SK-MEL-5 (cell line): ENCODE measurements at regions not wholly inside any gene's neighbourhood (a gene's known extent, or its start where the extent isn't known, plus 50 kb on each side); places are given as distances from the start of the nearest gene placed in this dataset.
"Not testable (repeated sequence)": the region's sequence is repeated elsewhere in the genome, so short reads cannot be mapped to it uniquely, and the experiment has no call there.

Experiments
- DNase-seq: peaks from one replicate; pipeline ENCODE4 v3.0.0-alpha.2; 2016; ENCODE audit warnings: low read depth, low spot score
- in situ Hi-C: cut with HindIII; loops from 2 replicates; pipeline ENCODE4 v1.10.0; 2016; ENCODE audit warnings: low sequenced_read_pairs, high pct_unique_total_duplicates, low pct_unique_long_range_greater_than_20kb

DNA sequence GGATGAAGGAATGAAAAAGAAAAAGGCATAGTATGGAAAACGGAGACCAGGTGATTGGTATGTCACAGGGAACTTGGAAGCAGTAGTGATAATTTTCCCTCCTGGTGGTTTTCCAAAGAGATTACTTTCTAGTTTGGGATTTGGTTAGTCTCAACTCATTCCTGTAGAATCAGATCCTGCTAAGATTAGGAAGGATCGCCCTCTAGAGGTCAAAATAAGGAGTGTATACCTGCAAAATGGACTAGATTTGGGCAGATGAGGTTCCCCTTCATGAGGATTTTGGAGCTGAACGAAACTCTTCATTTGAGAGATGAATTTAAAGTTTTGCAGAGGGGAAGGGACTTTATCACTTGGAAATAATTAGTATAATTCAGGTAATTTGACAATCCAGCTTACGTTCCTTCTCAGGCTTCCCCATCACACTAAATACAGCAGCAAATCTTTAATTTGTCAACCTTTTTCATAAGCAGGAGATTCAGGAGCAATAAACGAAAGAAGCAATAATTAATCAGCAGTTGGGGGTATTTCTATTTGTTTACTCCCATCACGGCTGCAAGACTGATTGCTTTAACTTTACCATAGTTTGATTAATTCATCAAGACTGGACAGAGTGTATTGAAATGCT is 65.2 kb downstream of the CCDC195 start:
- in situ Hi-C loops, result no loop called here
- peak; percentile 76 for DNase-seq

DNA sequence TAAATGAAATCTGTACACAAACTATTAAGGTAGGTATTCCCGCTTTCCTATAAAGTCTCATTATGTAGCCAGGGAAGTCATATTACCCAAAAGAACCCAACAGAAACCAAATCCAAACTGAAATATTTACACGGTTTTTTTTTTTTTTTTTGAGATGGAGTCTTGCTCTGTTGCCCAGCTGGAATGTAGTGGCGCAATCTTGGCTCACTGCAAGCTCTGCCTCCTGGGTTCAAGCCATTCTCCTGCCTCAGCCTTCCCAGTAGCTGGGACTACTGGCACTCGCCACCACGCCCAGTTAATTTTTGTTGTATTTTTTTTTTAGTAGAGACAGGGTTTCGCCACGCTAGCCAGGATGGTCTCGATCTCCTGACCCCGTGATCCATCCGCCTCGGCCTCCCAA is 62.5 kb upstream of the CUL3 start:
- in situ Hi-C loops, DNase-seq: not testable (repeated sequence)

DNA sequence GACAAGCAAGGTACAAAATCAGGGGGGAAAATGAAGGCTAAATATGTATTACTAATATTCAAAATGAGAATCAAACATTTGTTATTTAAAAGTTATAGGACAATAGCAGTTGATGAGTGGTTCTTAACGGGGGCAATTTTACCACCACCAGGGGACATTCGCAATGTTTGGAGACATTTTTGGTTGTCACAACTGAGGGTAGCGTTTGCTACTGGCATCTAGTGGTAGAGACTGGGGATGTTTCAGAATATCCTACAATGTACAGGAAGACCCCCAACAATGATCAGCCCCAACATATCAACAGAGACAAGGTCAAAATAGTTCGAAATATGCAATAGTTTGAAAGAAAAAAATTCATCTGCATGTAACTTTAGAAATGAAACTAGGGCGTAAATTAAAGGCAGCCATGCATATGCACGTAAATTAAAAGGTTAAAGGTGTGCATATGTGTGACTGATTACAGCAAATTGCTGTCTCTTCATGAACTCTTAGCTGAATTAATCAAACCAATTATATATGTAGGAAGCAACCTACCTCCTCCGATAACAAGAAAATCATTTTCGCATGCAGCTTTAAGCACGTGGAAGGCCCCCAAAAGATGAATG is 61.2 kb upstream of the CUL3 start:
- peak; percentile 61 for DNase-seq
- in situ Hi-C loops, result no loop called here

DNA sequence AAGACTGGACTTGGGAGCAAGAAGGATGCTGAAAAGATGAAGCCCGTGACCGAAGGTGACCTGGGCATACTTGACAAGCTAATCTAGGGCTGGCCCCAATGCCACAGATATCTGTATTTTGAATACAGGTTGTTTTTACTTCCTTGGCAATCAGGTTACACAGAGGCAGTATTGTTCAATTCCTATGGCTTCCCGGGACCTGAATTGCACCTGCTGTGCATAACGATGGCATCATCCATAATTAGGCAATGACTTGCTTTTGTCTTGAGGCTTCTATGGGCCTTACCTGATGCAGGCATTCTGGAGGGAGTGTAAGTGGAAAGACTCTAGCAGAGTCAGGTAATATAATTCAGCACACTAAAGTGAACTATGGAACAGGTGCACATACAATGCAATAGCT is 60.6 kb upstream of the CUL3 start:
- DNase-seq, result no peak
- in situ Hi-C loops, result no loop called here

DNA sequence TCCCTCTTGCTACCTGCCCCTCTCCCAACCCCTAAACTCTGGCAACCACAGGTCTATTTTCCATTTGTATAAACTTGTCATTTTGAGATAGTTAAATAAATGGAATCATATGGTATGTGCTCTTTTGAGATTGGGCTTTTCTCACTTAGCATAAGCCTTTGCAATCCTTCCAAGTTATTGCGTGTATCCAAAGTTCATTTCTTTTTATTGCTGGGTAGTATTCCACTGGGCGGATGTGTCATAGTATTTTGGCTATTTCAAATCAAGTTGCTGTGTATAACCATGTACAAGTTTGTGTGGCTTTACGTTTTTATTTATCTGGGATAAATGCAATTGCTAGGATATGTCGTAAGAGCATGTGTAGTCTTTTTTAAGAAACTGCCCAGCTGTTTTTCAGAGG is 55.5 kb upstream of the CUL3 start:
- no peak for DNase-seq
- in situ Hi-C loops, result no loop called here

DNA sequence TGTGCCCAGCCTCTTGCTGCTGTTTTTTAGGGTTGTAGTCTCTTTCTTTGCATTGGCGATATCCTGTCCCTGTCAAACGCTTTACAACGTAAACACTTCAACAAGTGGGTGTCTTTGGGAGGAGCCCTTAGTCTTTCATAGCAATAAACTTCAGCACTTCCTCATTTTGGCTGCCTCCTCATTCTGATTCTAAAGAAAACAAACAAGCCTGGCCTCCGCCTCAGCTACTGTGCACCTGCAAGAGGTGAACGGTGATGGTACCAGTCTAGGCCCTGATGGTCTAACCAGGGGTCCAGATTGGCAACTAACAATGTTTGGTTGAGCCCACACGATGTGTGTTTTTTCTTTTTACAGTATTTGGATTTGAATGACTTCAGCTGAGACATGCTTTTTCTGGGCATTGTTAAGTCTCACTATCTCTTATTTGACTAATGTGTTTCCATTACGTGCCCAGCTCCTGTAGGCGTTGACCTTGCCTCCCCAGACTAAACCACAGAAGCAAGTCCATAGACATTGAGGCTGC is 53.2 kb upstream of the CUL3 start:
- no peak for DNase-seq
- in situ Hi-C loops, result no loop called here
